Loucy (cell line): ENCODE measurements at regions not wholly inside any gene's neighbourhood (a gene's known extent, or its start where the extent isn't known, plus 50 kb on each side); places are given as distances from the start of the nearest gene placed in this dataset.

Experiments used
- H2AFZ ChIP-seq: fragments of 200-600 bp; sonication (generic); 2 replicates; pipeline ENCODE4 v1.6.0; 2016; ENCODE audit warnings: antibody characterized with exemption, mild to moderate bottlenecking, low read length, moderate library complexity
- H3F3A ChIP-seq: fragments of 200-600 bp; 2 replicates; pipeline ENCODE4 v1.6.0; 2016; ENCODE audit warnings: antibody characterized with exemption, low read depth, mild to moderate bottlenecking
- H3K27me3 ChIP-seq: fragments of 200-600 bp; sonication (generic); 2 replicates; pipeline ENCODE4 v1.6.1; 2014; ENCODE audit warnings: low read length, mild to moderate bottlenecking; ENCODE audit not compliant: insufficient read depth, poor library complexity, severe bottlenecking
- H3K36me3 ChIP-seq: fragments of 200-600 bp; sonication (generic); 2 replicates; pipeline ENCODE4 v1.6.1; 2016; ENCODE audit warnings: low read length; ENCODE audit not compliant: insufficient read depth
- H3K4me1 ChIP-seq: fragments of 200-600 bp; sonication (generic); 2 replicates; pipeline ENCODE4 v1.5.1; 2014; ENCODE audit warnings: low read length, mild to moderate bottlenecking; ENCODE audit not compliant: insufficient read depth, poor library complexity, severe bottlenecking
- H3K4me2 ChIP-seq: fragments of 200-600 bp; sonication (generic); 2 replicates; pipeline ENCODE4 v1.6.0; 2014; ENCODE audit warnings: antibody characterized with exemption, low read length, low read depth, mild to moderate bottlenecking; ENCODE audit not compliant: poor library complexity, severe bottlenecking
- H3K4me3 ChIP-seq: fragments of 200-600 bp; sonication (generic); 2 replicates; pipeline ENCODE4 v1.5.1; 2014; ENCODE audit warnings: low read length, mild to moderate bottlenecking, mixed read lengths; ENCODE audit not compliant: poor library complexity, severe bottlenecking
- H3K79me2 ChIP-seq: fragments of 200-600 bp; sonication (generic); 2 replicates; pipeline ENCODE4 v1.6.1; 2014; ENCODE audit warnings: low read length; ENCODE audit not compliant: insufficient read depth
- H3K9ac ChIP-seq: fragments of 200-600 bp; sonication (generic); 2 replicates; pipeline ENCODE4 v1.6.0; 2014; ENCODE audit warnings: mild to moderate bottlenecking, low read depth, low read length, moderate library complexity; ENCODE audit not compliant: poor library complexity, severe bottlenecking
- H3K9me2 ChIP-seq: fragments of 200-600 bp; sonication (generic); replicated peaks from 2 replicates; pipeline ENCODE4 v1.6.1; 2016; ENCODE audit warnings: low read depth, low read length, mixed read lengths
- H3K9me3 ChIP-seq: fragments of 200-600 bp; sonication (generic); 2 replicates; pipeline ENCODE4 v1.6.1; 2014; ENCODE audit warnings: mild to moderate bottlenecking, antibody characterized with exemption, low read length, low read depth; ENCODE audit not compliant: insufficient read depth
- H4K20me1 ChIP-seq: fragments of 200-600 bp; sonication (generic); 2 replicates; pipeline ENCODE4 v1.6.0; 2014; ENCODE audit warnings: antibody characterized with exemption, low read length, mild to moderate bottlenecking; ENCODE audit not compliant: insufficient read depth, poor library complexity, severe bottlenecking
- CTCF ChIP-seq: fragments of 200-600 bp; sonication (generic); conservative IDR thresholded peaks from 2 replicates; pipeline ENCODE4 v1.5.1; 2014; ENCODE audit warnings: mild to moderate bottlenecking, antibody characterized with exemption, low read length
- EZH2phosphoT487 ChIP-seq: fragments of 200-600 bp; IDR thresholded peaks from 2 replicates; pipeline ENCODE4 v1.6.1; 2018; ENCODE audit warnings: antibody characterized with exemption, mild to moderate bottlenecking, moderate library complexity, borderline replicate concordance

- Histone ChIP-seq H3K9me2 (no peaks in the 10 kb centered on the region), H3K9me3 (no peaks in the 10 kb centered on the region), H3K9ac (no peak overlapping the region), H4K20me1 (no peaks in the 10 kb centered on the region), H3K4me2 (no peak overlapping the region), H2AFZ (no peak overlapping the region), H3K79me2 (no peaks in the 10 kb centered on the region), H3F3A (no peaks in the 10 kb centered on the region), H3K4me1 (no peaks in the 10 kb centered on the region), H3K4me3 (no peak overlapping the region), H3K27me3 (no peaks in the 10 kb centered on the region), H3K36me3 (no peaks in the 10 kb centered on the region)
- TF ChIP-seq EZH2phosphoT487, result no peak
- no peak for TF ChIP-seq CTCF
Measured at GRCh38 chr3:166533740-166534139, 696.5 kb upstream of the BCHE start.

- Histone ChIP-seq H3K4me3 (no peak overlapping the region), H3K4me2 (no peak overlapping the region), H3F3A (no peaks in the 10 kb centered on the region), H3K4me1 (no peaks in the 10 kb centered on the region), H3K9me3 (no peaks in the 10 kb centered on the region), H4K20me1 (no peaks in the 10 kb centered on the region), H3K27me3 (no peaks in the 10 kb centered on the region), H3K79me2 (no peaks in the 10 kb centered on the region), H2AFZ (no peak overlapping the region), H3K9me2 (no peaks in the 10 kb centered on the region), H3K36me3 (no peaks in the 10 kb centered on the region), H3K9ac (no peak overlapping the region)
- TF ChIP-seq EZH2phosphoT487, result no peak
- TF ChIP-seq CTCF, result no peak
Measured at GRCh38 chr3:166531730-166532129, 694.5 kb upstream of the BCHE start.

- TF ChIP-seq EZH2phosphoT487, result no peak
- TF ChIP-seq CTCF, result no peak
- H3K79me2 ChIP-seq, result no peaks in the 10 kb centered on the region
- H3K27me3 ChIP-seq, result no peaks in the 10 kb centered on the region
- H3K4me3 ChIP-seq, result no peak overlapping the region
- no peaks in the 10 kb centered on the region for H3K9me2 ChIP-seq
- no peak overlapping the region for H2AFZ ChIP-seq
- H3K4me2 ChIP-seq, result no peak overlapping the region
- no peaks in the 10 kb centered on the region for H3K36me3 ChIP-seq
- no peaks in the 10 kb centered on the region for H3K9me3 ChIP-seq
- H3F3A ChIP-seq, result no peaks in the 10 kb centered on the region
- H3K9ac ChIP-seq, result no peak overlapping the region
- no peaks in the 10 kb centered on the region for H3K4me1 ChIP-seq
- H4K20me1 ChIP-seq, result no peaks in the 10 kb centered on the region
Measured at GRCh38 chr3:166527325-166527724, 690.1 kb upstream of the BCHE start.
